H1 (cell line): ENCODE measurements at regions not wholly inside any gene's neighbourhood (a gene's known extent, or its start where the extent isn't known, plus 50 kb on each side); places are given as distances from the start of the nearest gene placed in this dataset.

Source experiments
- CTCF ChIA-PET: fragments of 300-600 bp; sonication (Branson Sonifier 250); formaldehyde crosslinking; loops from one replicate; lab custom pipeline; 2021; ENCODE audit not compliant: partially characterized antibody; lab: Charles Lee
- POLR2A ChIA-PET: fragments of 300-600 bp; sonication (Branson Sonifier 250); formaldehyde crosslinking; loops from one replicate; lab custom pipeline; 2021; ENCODE audit warnings: inconsistent platforms; ENCODE audit not compliant: partially characterized antibody; lab: Charles Lee
- DNase-seq, 2 experiments: peaks; one replicate each; pipeline versions ENCODE4 v3.0.0 to v3.0.0-alpha.2; 2010 to 2022; ENCODE audit warnings: low spot score in 2 of 2, low read depth in 1 of 2, mixed read lengths in 1 of 2
- FAIRE-seq: peaks from 2 replicates; lab custom pipeline; 2011; peaks lifted over from hg19 to GRCh38; lab: Jason Lieb, UNC
- H2AFZ ChIP-seq: 2 replicates; pipeline ENCODE4 v1.8.1; 2012; ENCODE audit warnings: low read length, inconsistent platforms
- H2AK5ac ChIP-seq: 2 replicates; pipeline ENCODE4 v1.6.1; 2013; ENCODE audit warnings: low read depth, low read length
- H2BK120ac ChIP-seq: replicated peaks from 2 replicates; pipeline ENCODE3; 2013; ENCODE audit warnings: low read depth, low read length, inconsistent platforms
- H2BK12ac ChIP-seq: 2 replicates; pipeline ENCODE4 v1.6.1; 2013; ENCODE audit warnings: low read depth, low read length
- H2BK15ac ChIP-seq: 2 replicates; pipeline ENCODE4 v1.6.1; 2013; ENCODE audit warnings: low read length
- H2BK20ac ChIP-seq: 2 replicates; pipeline ENCODE4 v1.6.1; 2013; ENCODE audit warnings: low read length
- H2BK5ac ChIP-seq: 2 replicates; pipeline ENCODE4 v1.6.1; 2013; ENCODE audit warnings: low read depth, low read length
- H3K14ac ChIP-seq: 2 replicates; pipeline ENCODE4 v1.6.1; 2013; ENCODE audit warnings: inconsistent platforms; ENCODE audit not compliant: insufficient read length
- H3K18ac ChIP-seq: 2 replicates; pipeline ENCODE4 v1.6.1; 2013; ENCODE audit warnings: low read length; ENCODE audit errors: extremely low read depth
- H3K23ac ChIP-seq: 2 replicates; pipeline ENCODE4 v1.6.1; 2013; ENCODE audit warnings: inconsistent platforms; ENCODE audit not compliant: insufficient read length
- H3K23me2 ChIP-seq: 2 replicates; pipeline ENCODE4 v1.6.1; 2013; ENCODE audit warnings: low read depth, low read length
- H3K27ac ChIP-seq: 2 replicates; pipeline ENCODE4 v1.6.1; 2011; ENCODE audit warnings: low read depth, low read length, inconsistent platforms
- H3K27me3 ChIP-seq, 4 experiments: replicated peaks in 1 of 4; 1 replicate in 1 of 4; 2 replicates in 3 of 4; pipeline versions ENCODE4 v1.6.1 to v1.8.1; 2011 to 2013; ENCODE audit warnings: low read length in 3 of 4, mild to moderate bottlenecking in 3 of 4, inconsistent platforms in 2 of 4, mixed read lengths in 2 of 4, moderate library complexity in 1 of 4; ENCODE audit not compliant: control insufficient read depth in 3 of 4, insufficient read depth in 3 of 4; ENCODE audit errors: extremely low read depth in 1 of 4
- H3K36me3 ChIP-seq, 4 experiments: 2 replicates each; pipeline versions ENCODE4 v1.6.1 to v1.8.1; 2011 to 2013; ENCODE audit warnings: mild to moderate bottlenecking in 4 of 4, low read length in 3 of 4, moderate library complexity in 2 of 4, control low read depth in 1 of 4, inconsistent platforms in 1 of 4; ENCODE audit not compliant: insufficient read depth in 4 of 4, control insufficient read depth in 2 of 4
- H3K4ac ChIP-seq: replicated peaks from 2 replicates; pipeline ENCODE3; 2013; ENCODE audit warnings: low read length, low read depth, mixed read lengths, inconsistent platforms; ENCODE audit not compliant: insufficient read length
- H3K4me1 ChIP-seq, 4 experiments: replicated peaks in 1 of 4; 1 replicate in 1 of 4; 2 replicates in 3 of 4; pipeline versions ENCODE4 v1.6.1 to v1.8.1; 2011 to 2013; ENCODE audit warnings: low read length in 3 of 4, inconsistent platforms in 2 of 4, mixed read lengths in 1 of 4; ENCODE audit not compliant: insufficient read depth in 4 of 4, control insufficient read depth in 3 of 4
- H3K4me2 ChIP-seq, 2 experiments: 2 replicates each; pipeline versions ENCODE4 v1.6.1 to v1.8.1; 2011 to 2013; ENCODE audit warnings: low read depth in 2 of 2, low read length in 2 of 2, control low read depth in 1 of 2, inconsistent platforms in 1 of 2, mild to moderate bottlenecking in 1 of 2; ENCODE audit not compliant: insufficient read depth in 1 of 2
- H3K4me3 ChIP-seq, 4 experiments: fragments of 200-600, 300-600 bp in 1 of 4; sonication (generic), shearing (Covaris generic), sonication (Bioruptor Twin) in 1 of 4; 2 replicates each; pipeline versions ENCODE4 v1.5.1 to v1.8.1; 2011 to 2016; ENCODE audit warnings: low read length in 4 of 4, low read depth in 3 of 4, control low read depth in 2 of 4, inconsistent platforms in 2 of 4, mild to moderate bottlenecking in 2 of 4, mixed read lengths in 1 of 4, moderate library complexity in 1 of 4; ENCODE audit not compliant: insufficient read depth in 2 of 4; ENCODE audit errors: extremely low read depth in 1 of 4
- H3K56ac ChIP-seq: replicated peaks from 2 replicates; pipeline ENCODE3; 2013; ENCODE audit warnings: low read depth, mild to moderate bottlenecking, mixed read lengths, low read length, inconsistent platforms; ENCODE audit not compliant: insufficient read length
- H3K79me1 ChIP-seq: 2 replicates; pipeline ENCODE4 v1.6.1; 2013; ENCODE audit warnings: low read depth, low read length, control low read depth
- H3K79me2 ChIP-seq, 2 experiments: 2 replicates each; pipeline versions ENCODE4 v1.6.1 to v1.8.1; 2012 to 2013; ENCODE audit warnings: low read length in 2 of 2, mild to moderate bottlenecking in 2 of 2, inconsistent platforms in 1 of 2; ENCODE audit not compliant: insufficient read depth in 2 of 2, control insufficient read depth in 1 of 2
- H3K9ac ChIP-seq, 4 experiments: replicated peaks in 1 of 4; 1 replicate in 1 of 4; 2 replicates in 3 of 4; pipeline versions ENCODE4 v1.6.1 to v1.8.1; 2011 to 2013; ENCODE audit warnings: low read depth in 3 of 4, low read length in 3 of 4, control low read depth in 2 of 4, mild to moderate bottlenecking in 2 of 4, moderate library complexity in 2 of 4, inconsistent platforms in 1 of 4; ENCODE audit errors: extremely low read depth in 1 of 4
- H3K9me3 ChIP-seq, 2 experiments: 2 replicates each; pipeline versions ENCODE4 v1.6.1 to v1.8.1; 2012 to 2013; ENCODE audit warnings: mild to moderate bottlenecking in 2 of 2, moderate library complexity in 2 of 2, control low read depth in 1 of 2, inconsistent platforms in 1 of 2, low read depth in 1 of 2, low read length in 1 of 2, mixed read lengths in 1 of 2; ENCODE audit not compliant: insufficient read depth in 2 of 2
- H4K20me1 ChIP-seq, 2 experiments: replicated peaks in 1 of 2; 2 replicates each; pipeline versions ENCODE3 to v1.8.1; 2011 to 2013; ENCODE audit warnings: inconsistent platforms in 2 of 2, low read length in 2 of 2, mild to moderate bottlenecking in 1 of 2; ENCODE audit not compliant: insufficient read depth in 2 of 2, control insufficient read depth in 1 of 2
- H4K5ac ChIP-seq: 2 replicates; pipeline ENCODE4 v1.6.1; 2013; ENCODE audit warnings: low read length, low read depth, mixed read lengths, inconsistent platforms; ENCODE audit not compliant: insufficient read length
- H4K8ac ChIP-seq: 2 replicates; pipeline ENCODE4 v1.8.0; 2013; ENCODE audit warnings: mild to moderate bottlenecking, moderate library complexity, low read length, inconsistent platforms; ENCODE audit not compliant: insufficient read depth; ENCODE audit errors: extremely low read depth
- H4K91ac ChIP-seq: replicated peaks from 2 replicates; pipeline ENCODE3; 2013; ENCODE audit warnings: low read length, mixed read lengths, inconsistent platforms; ENCODE audit not compliant: insufficient read length
- BACH1 ChIP-seq: IDR thresholded peaks from 2 replicates; pipeline ENCODE4 v1.6.1; 2012; ENCODE audit warnings: low read length, improper control_type of control experiment
- GABPA ChIP-seq: IDR thresholded peaks from 2 replicates; pipeline ENCODE4 v1.6.1; 2011; ENCODE audit warnings: mild to moderate bottlenecking, low read length, moderate library complexity, borderline replicate concordance; ENCODE audit not compliant: insufficient read depth
- POLR2A ChIP-seq, 2 experiments: IDR thresholded peaks; 1 replicate in 1 of 2; 2 replicates in 1 of 2; pipeline ENCODE4 v1.6.1; 2011; ENCODE audit warnings: low read depth in 2 of 2, low read length in 2 of 2, mild to moderate bottlenecking in 2 of 2; ENCODE audit errors: control extremely low read depth in 1 of 2
- RXRA ChIP-seq: IDR thresholded peaks from 2 replicates; pipeline ENCODE4 v1.6.1; 2011; ENCODE audit warnings: low read depth, mild to moderate bottlenecking, low read length, moderate library complexity; ENCODE audit not compliant: insufficient read depth
- SP2 ChIP-seq: IDR thresholded peaks from 2 replicates; pipeline ENCODE4 v1.6.1; 2012; ENCODE audit warnings: mild to moderate bottlenecking, low read length, inconsistent platforms
- TBP ChIP-seq: IDR thresholded peaks from 2 replicates; pipeline ENCODE4 v1.6.1; 2011; ENCODE audit warnings: low read depth, low read length, improper control_type of control experiment
- ZNF274 ChIP-seq: IDR thresholded peaks from 2 replicates; pipeline ENCODE4 v1.7.0; 2012; ENCODE audit warnings: low read length, borderline replicate concordance; ENCODE audit errors: extremely low read depth
- WGBS, 2 experiments: shearing (Covaris generic) in 1 of 2; methylation state at CpG; one replicate each; pipeline versions ENCODE4 v1.1.6 to v1.1.7; 2013 to 2015; ENCODE audit warnings: low lambda C conversion rate in 2 of 2, mixed read lengths in 2 of 2, inconsistent platforms in 1 of 2, low coverage in 1 of 2, missing lambda C conversion rate in 1 of 2; ENCODE audit not compliant: insufficient replicate concordance in 2 of 2, insufficient coverage in 1 of 2, insufficient read length in 1 of 2; ENCODE audit errors: extremely low coverage in 1 of 2, missing lambda C conversion rate in 1 of 2; 5-methylcytosine and 5-hydroxymethylcytosine counted together

DNA sequence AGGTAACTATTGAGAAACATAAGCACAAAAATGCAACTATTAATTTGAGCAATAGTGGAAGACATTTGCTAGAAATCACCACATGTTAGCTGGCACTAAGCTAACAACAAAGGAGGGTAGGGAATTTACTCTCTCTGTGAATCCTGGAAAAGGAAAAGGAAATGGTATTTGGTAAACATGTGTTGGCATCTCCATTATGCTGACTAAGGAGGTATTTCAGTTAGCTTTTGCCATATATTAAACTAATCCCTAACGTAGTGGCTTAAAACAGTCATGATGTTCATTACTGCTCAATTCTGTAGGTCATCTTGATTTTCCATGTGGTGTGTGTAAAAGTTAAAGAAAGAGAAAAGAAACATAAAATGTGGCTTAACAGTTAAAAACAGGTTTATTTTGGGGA is 1686.5 kb upstream of the PCDH7 start:
- CTCF ChIA-PET, result no interaction called here
- Histone ChIP-seq H3K36me3 (no peaks in the 10 kb centered on the region), H3K4me2 (no peak overlapping the region), H3K27ac (no peak overlapping the region), H3K56ac (no peak overlapping the region), H3K23me2 (no peaks in the 10 kb centered on the region), H4K20me1 (no peaks in the 10 kb centered on the region), H2BK120ac (no peak overlapping the region), H3K18ac (no peak overlapping the region), H3K9ac (no peak overlapping the region), H2BK20ac (no peak overlapping the region), H4K8ac (no peak overlapping the region), H3K4me3 (no peak overlapping the region), H4K91ac (no peak overlapping the region), H3K14ac (no peak overlapping the region), H3K79me1 (no peaks in the 10 kb centered on the region), H3K79me2 (no peaks in the 10 kb centered on the region), H2BK15ac (no peak overlapping the region), H3K23ac (no peak overlapping the region), H3K27me3 (no peaks in the 10 kb centered on the region), H2AFZ (no peak overlapping the region), H3K4ac (no peak overlapping the region), H3K4me1 (no peaks in the 10 kb centered on the region), H3K9me3 (peaks cover 0 to 19% of the 10 kb centered on the region in 2 experiments; a peak in 2 of 4 replicates), H2BK12ac (no peak overlapping the region), H4K5ac (no peak overlapping the region), H2AK5ac (no peak overlapping the region)
- no peak for DNase-seq
- POLR2A ChIA-PET, result no interaction called here
- WGBS, 2 experiments, result 95% methylated on average over 1 of the region's 1 CpG; no CpG with 5 or more reads in 1 of the 2 experiments
- no peak for FAIRE-seq
- TF ChIP-seq POLR2A (IDR thresholded peaks at IDR 0.05; ENCODE audit: control extremely low read depth in 1 of 2, low read depth in 2 of 2, low read length in 2 of 2) (no peak), TBP (no peak), ZNF274 (no peak), SP2 (no peak), RXRA (no peak), GABPA (no peak), BACH1 (no peak)
- TF ChIP-seq, all 59 proteins: peak for 0
- no peak overlapping the region for H2BK5ac ChIP-seq
